ENCODE measurements at regions not wholly inside any gene's neighbourhood (a gene's known extent, or its start where the extent isn't known, plus 50 kb on each side); places are given as distances from the start of the nearest gene placed in this dataset.

DNA sequence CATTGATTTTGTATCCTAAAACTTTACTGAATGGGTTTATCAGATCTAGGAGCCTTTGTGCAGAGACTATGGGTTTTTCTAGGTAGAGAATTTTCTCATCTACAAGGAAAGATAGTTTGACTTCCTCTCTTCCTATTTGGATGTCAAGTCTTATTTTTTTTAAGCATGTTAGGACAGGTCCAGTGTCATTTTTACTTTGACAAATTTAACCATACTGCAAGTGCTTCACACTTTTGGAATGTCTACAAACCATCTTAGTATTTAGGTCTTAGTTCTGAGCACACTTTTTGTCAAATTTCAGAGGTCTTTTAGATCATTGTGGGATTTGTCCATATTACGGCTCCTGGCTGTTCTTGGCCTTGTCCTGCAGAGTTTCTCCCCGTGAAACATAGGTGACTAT lies 715.2 kb upstream of the RAG2 start:
- TF ChIP-seq, protein P1, sequence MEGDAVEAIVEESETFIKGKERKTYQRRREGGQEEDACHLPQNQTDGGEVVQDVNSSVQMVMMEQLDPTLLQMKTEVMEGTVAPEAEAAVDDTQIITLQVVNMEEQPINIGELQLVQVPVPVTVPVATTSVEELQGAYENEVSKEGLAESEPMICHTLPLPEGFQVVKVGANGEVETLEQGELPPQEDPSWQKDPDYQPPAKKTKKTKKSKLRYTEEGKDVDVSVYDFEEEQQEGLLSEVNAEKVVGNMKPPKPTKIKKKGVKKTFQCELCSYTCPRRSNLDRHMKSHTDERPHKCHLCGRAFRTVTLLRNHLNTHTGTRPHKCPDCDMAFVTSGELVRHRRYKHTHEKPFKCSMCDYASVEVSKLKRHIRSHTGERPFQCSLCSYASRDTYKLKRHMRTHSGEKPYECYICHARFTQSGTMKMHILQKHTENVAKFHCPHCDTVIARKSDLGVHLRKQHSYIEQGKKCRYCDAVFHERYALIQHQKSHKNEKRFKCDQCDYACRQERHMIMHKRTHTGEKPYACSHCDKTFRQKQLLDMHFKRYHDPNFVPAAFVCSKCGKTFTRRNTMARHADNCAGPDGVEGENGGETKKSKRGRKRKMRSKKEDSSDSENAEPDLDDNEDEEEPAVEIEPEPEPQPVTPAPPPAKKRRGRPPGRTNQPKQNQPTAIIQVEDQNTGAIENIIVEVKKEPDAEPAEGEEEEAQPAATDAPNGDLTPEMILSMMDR (IDR thresholded peaks at IDR 0.05; ENCODE audit: insufficient read depth, low read length) = no peak
- TF ChIP-seq, protein P2, sequence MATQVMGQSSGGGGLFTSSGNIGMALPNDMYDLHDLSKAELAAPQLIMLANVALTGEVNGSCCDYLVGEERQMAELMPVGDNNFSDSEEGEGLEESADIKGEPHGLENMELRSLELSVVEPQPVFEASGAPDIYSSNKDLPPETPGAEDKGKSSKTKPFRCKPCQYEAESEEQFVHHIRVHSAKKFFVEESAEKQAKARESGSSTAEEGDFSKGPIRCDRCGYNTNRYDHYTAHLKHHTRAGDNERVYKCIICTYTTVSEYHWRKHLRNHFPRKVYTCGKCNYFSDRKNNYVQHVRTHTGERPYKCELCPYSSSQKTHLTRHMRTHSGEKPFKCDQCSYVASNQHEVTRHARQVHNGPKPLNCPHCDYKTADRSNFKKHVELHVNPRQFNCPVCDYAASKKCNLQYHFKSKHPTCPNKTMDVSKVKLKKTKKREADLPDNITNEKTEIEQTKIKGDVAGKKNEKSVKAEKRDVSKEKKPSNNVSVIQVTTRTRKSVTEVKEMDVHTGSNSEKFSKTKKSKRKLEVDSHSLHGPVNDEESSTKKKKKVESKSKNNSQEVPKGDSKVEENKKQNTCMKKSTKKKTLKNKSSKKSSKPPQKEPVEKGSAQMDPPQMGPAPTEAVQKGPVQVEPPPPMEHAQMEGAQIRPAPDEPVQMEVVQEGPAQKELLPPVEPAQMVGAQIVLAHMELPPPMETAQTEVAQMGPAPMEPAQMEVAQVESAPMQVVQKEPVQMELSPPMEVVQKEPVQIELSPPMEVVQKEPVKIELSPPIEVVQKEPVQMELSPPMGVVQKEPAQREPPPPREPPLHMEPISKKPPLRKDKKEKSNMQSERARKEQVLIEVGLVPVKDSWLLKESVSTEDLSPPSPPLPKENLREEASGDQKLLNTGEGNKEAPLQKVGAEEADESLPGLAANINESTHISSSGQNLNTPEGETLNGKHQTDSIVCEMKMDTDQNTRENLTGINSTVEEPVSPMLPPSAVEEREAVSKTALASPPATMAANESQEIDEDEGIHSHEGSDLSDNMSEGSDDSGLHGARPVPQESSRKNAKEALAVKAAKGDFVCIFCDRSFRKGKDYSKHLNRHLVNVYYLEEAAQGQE (IDR thresholded peaks at IDR 0.05; ENCODE audit: insufficient replicate concordance, low read depth) = no peak
- TF ChIP-seq POLR2AphosphoS5 (IDR thresholded peaks at IDR 0.05; ENCODE audit: low read depth) (no peak), GABPA (IDR thresholded peaks at IDR 0.05; ENCODE audit: low read depth) (no peak), SPI1 (IDR thresholded peaks at IDR 0.05; ENCODE audit: borderline replicate concordance, low read depth) (no peak)

Data from HL-60 (cell line).